ENCODE measurements at regions not wholly inside any gene's neighbourhood (a gene's known extent, or its start where the extent isn't known, plus 50 kb on each side); places are given as distances from the start of the nearest gene placed in this dataset.

- TF ChIP-seq CTCF (conservative IDR thresholded peaks at IDR 0.05; ENCODE audit: low read length) (no peak), EZH2phosphoT487 (IDR thresholded peaks at IDR 0.05; ENCODE audit: borderline replicate concordance, low read depth, low read length) (no peak)
These were observed 229.9 kb downstream of the ABCC12 start for GRCh38 chr16:47925811-47926460.

Data from OCI-LY7 (cell line).